HepG2 (cell line): ENCODE measurements at regions not wholly inside any gene's neighbourhood (a gene's known extent, or its start where the extent isn't known, plus 50 kb on each side); places are given as distances from the start of the nearest gene placed in this dataset.
A peak's percentile ranks its signal among the peaks of the same experiment; 100 is the strongest.

Experiments
- ATAC-seq: fragments of 200-7000 bp; cut with Tn5 transposase; 3 replicates; pipeline ENCODE4 v1.9.1; 2020; ENCODE audit warnings: mild to moderate bottlenecking, moderate library complexity
- BruUV-seq: library from RNA; stranded (reverse); fragments of 400-500 nt; replicated peaks from 2 replicates; lab custom pipeline; 2021; lab: Mats Ljungman, UMichigan
- CTCF ChIA-PET: fragments of 300-600 bp; formaldehyde crosslinking; extraction: SDS; loops from one replicate; lab custom pipeline; 2021; ENCODE audit warnings: low total read pairs, inconsistent platforms, low intra/inter-chr PET ratio; lab: Yijun Ruan, JAX
- POLR2A ChIA-PET: fragments of 350-600 bp; sonication (Branson Sonifier 250); formaldehyde crosslinking; loops from one replicate; lab custom pipeline; 2020; ENCODE audit warnings: antibody characterized with exemption, inconsistent platforms; lab: Yijun Ruan, JAX
- DNase-seq: peaks from one replicate; pipeline ENCODE4 v3.0.0-alpha.2; 2015; ENCODE audit warnings: low spot score
- FAIRE-seq: peaks from 3 replicates; lab custom pipeline; 2011; peaks lifted over from hg19 to GRCh38; lab: Jason Lieb, UNC
- H2AFZ ChIP-seq: one replicate; pipeline ENCODE4 v1.6.1; 2011; ENCODE audit warnings: low read length, inconsistent platforms
- H3K27ac ChIP-seq: fragments of 300-600 bp; 3 replicates; pipeline ENCODE4 v1.8.0; 2011; ENCODE audit warnings: mixed run types, mild to moderate bottlenecking, mixed read lengths, low read length, inconsistent platforms; ENCODE audit not compliant: insufficient read depth; ENCODE audit errors: extremely low read length
- H3K27me3 ChIP-seq, 2 experiments: fragments of 200-600 bp in 1 of 2; 2 replicates in 1 of 2; 3 replicates in 1 of 2; pipeline versions ENCODE4 v1.6.0 to v1.8.0; 2011; ENCODE audit warnings: low read length in 2 of 2, mild to moderate bottlenecking in 2 of 2, moderate library complexity in 2 of 2, inconsistent platforms in 1 of 2; ENCODE audit not compliant: insufficient read depth in 2 of 2, control insufficient read depth in 1 of 2
- H3K36me3 ChIP-seq, 2 experiments: fragments of 200-600 bp in 1 of 2; replicated peaks in 1 of 2; 2 replicates in 1 of 2; 3 replicates in 1 of 2; pipeline versions ENCODE4 v1.5.1 to v1.8.0; 2011; ENCODE audit warnings: low read length in 2 of 2, inconsistent platforms in 1 of 2; ENCODE audit not compliant: insufficient read depth in 2 of 2, control insufficient read depth in 1 of 2
- H3K4me1 ChIP-seq: 2 replicates; pipeline ENCODE4 v1.5.1; 2012; ENCODE audit warnings: low read length, inconsistent platforms; ENCODE audit not compliant: insufficient read depth
- H3K4me2 ChIP-seq: 2 replicates; pipeline ENCODE4 v1.6.0; 2011; ENCODE audit warnings: low read depth, low read length, inconsistent platforms
- H3K4me3 ChIP-seq, 3 experiments: fragments of 200-600 bp in 1 of 3; sonication (generic), shearing (Covaris generic) in 1 of 3; replicated peaks in 1 of 3; 2 replicates each; pipeline ENCODE4 v1.5.1; 2011 to 2016; ENCODE audit warnings: low read length in 3 of 3, inconsistent platforms in 2 of 3, low read depth in 2 of 3, mild to moderate bottlenecking in 2 of 3, control low read depth in 1 of 3, mixed read lengths in 1 of 3; ENCODE audit not compliant: insufficient read depth in 1 of 3
- H3K79me2 ChIP-seq: one replicate; pipeline ENCODE4 v1.6.1; 2011; ENCODE audit warnings: low read length, inconsistent platforms; ENCODE audit not compliant: insufficient read depth
- H3K9ac ChIP-seq: 2 replicates; pipeline ENCODE4 v1.6.0; 2011; ENCODE audit warnings: mild to moderate bottlenecking, low read depth, low read length, inconsistent platforms; ENCODE audit not compliant: insufficient read depth
- H3K9me3 ChIP-seq: 2 replicates; pipeline ENCODE4 v1.5.1; 2012; ENCODE audit warnings: mild to moderate bottlenecking, low read length
- H4K20me1 ChIP-seq: 2 replicates; pipeline ENCODE4 v1.6.0; 2011; ENCODE audit warnings: inconsistent platforms, mild to moderate bottlenecking, low read length, moderate library complexity; ENCODE audit not compliant: insufficient read depth
- MAFK ChIP-seq, 2 experiments: IDR thresholded peaks in 1 of 2; conservative IDR thresholded peaks in 1 of 2; 2 replicates each; pipeline ENCODE4 v1.6.1; 2011; ENCODE audit warnings: improper control_type of control experiment in 2 of 2, low read length in 2 of 2
- MLLT10 ChIP-seq: sonication (generic); formaldehyde crosslinking; IDR thresholded peaks from 2 replicates; pipeline ENCODE4 v1.4.0; 2020; ENCODE audit warnings: missing genetic modification reagents
- ZEB1 ChIP-seq: IDR thresholded peaks from 2 replicates; pipeline ENCODE4 v1.6.1; 2012; ENCODE audit warnings: mild to moderate bottlenecking, low read depth, inconsistent platforms; ENCODE audit not compliant: insufficient replicate concordance
- ZNF232 ChIP-seq: sonication (generic); formaldehyde crosslinking; IDR thresholded peaks from 2 replicates; pipeline ENCODE4 v1.4.0; 2020; ENCODE audit warnings: missing genetic modification reagents, borderline replicate concordance
- WGBS: methylation state at CpG from one replicate; pipeline ENCODE4 v1.1.6; 2017; ENCODE audit warnings: low lambda C conversion rate; 5-methylcytosine and 5-hydroxymethylcytosine counted together
- in situ Hi-C: cut with HindIII; loops from 2 replicates; pipeline ENCODE4 v1.10.0; 2017; ENCODE audit warnings: low pct_unique_long_range_greater_than_20kb; ENCODE audit not compliant: extremely low pct_ligation_motif_present
- intact Hi-C: fragments of 100-400 bp; cut with micrococcal nuclease; formaldehyde crosslinking; loops from one replicate; pipeline ENCODE4 v1.10.0; 2022; ENCODE audit not compliant: unreplicated experiment

- Histone ChIP-seq H3K4me2 (no peak overlapping the region), H4K20me1 (no peaks in the 10 kb centered on the region), H3K79me2 (no peaks in the 10 kb centered on the region), H3K9me3 (no peaks in the 10 kb centered on the region; the same call in 1 of the 2 replicates), H3K27me3 (no peaks in the 10 kb centered on the region), H3K9ac (no peak overlapping the region), H3K4me3 (no peak overlapping the region), H2AFZ (no peak overlapping the region), H3K36me3 (no peaks in the 10 kb centered on the region), H3K4me1 (no peaks in the 10 kb centered on the region), H3K27ac (no peak overlapping the region)
- in situ Hi-C loops (no loop called here), intact Hi-C loops (no loop called here)
- ChIA-PET CTCF (no interaction called here), POLR2A (no interaction called here)
- DNase-seq (no peak), FAIRE-seq (no peak), ATAC-seq (no peak)
- no peak for TF ChIP-seq ZEB1
- no peak for TF ChIP-seq ZNF232
- BruUV-seq = no TSS peak
Observed at GRCh38 chr4:10787365-10787764, 102.8 kb upstream of the CLNK start.

- no peak overlapping the region for H3K27ac ChIP-seq
- H3K9ac ChIP-seq = no peak overlapping the region
- no peaks in the 10 kb centered on the region for H3K4me1 ChIP-seq
- in situ Hi-C loops (no loop called here), intact Hi-C loops (no loop called here)
- no peak overlapping the region for H3K4me2 ChIP-seq
- ATAC-seq = no peak
- H3K27me3 ChIP-seq = no peaks in the 10 kb centered on the region
- H2AFZ ChIP-seq = no peak overlapping the region
- no peak overlapping the region for H3K4me3 ChIP-seq
- no peak for DNase-seq
- CTCF ChIA-PET = no interaction called here
- no peak for FAIRE-seq
- H3K9me3 ChIP-seq = no peaks in the 10 kb centered on the region; the same call in 1 of the 2 replicates
- TF ChIP-seq MLLT10 (CRISPR knock-in tag) (no peak), MAFK (conservative IDR thresholded peaks at IDR 0.05 in 1 of 2, IDR thresholded peaks at IDR 0.05 in 1 of 2; ENCODE audit: low read length in 2 of 2) (peak in 1 of 2 experiments; percentile 45; a peak in 1 of 4 replicates)
- POLR2A ChIA-PET = no interaction called here
- no peaks in the 10 kb centered on the region for H3K36me3 ChIP-seq
- WGBS = 19% methylated on average over 2 of the region's 2 CpGs
- no peaks in the 10 kb centered on the region for H3K79me2 ChIP-seq
- BruUV-seq = no TSS peak
- no peaks in the 10 kb centered on the region for H4K20me1 ChIP-seq
Observed at GRCh38 chr4:10784621-10785020, 100.1 kb upstream of the CLNK start.
